ENCODE measurements at regions not wholly inside any gene's neighbourhood (a gene's known extent, or its start where the extent isn't known, plus 50 kb on each side); places are given as distances from the start of the nearest gene placed in this dataset.

DNA sequence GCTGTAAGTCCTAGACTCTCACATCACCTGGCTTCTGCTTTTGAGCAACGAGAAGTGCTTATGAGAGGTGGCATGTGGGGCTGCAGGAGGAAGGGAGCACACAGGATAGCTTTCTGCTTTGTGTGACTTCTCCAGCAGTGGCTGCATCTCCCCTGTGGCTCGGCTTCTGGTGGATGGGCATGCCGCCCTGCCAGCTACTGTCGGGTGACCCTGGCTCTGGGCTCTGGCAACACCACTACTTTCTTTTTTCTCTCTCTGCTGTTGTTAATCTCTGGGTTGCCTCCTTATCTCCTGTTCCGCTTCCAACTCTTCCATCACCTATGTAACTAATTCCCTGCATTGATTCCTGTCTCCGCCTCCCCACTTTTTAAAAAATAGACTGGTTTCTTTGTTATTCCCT lies 209.1 kb upstream of the DAAM1 start:
- Histone ChIP-seq H2AFZ (ENCODE audit: control insufficient read depth, low read length) (no peak overlapping the region), H3K27ac (ENCODE audit: control insufficient read depth, insufficient read depth, low read length) (no peak overlapping the region), H3K27me3 (ENCODE audit: control insufficient read depth, extremely low read depth, insufficient read depth, low read length) (peaks cover 2% of the 10 kb centered on the region), H3K9ac (ENCODE audit: control insufficient read depth, extremely low read depth, insufficient read depth, low read length) (no peak overlapping the region), H3K4me3 (ENCODE audit: control insufficient read depth in 2 of 3, extremely low read depth in 1 of 3, insufficient read depth in 2 of 3, low read depth in 1 of 3, low read length in 3 of 3) (no peak overlapping the region), H4K20me1 (ENCODE audit: control insufficient read depth, extremely low read depth, insufficient read depth, low read length) (no peaks in the 10 kb centered on the region), H3K4me2 (ENCODE audit: control insufficient read depth, extremely low read depth, insufficient read depth, low read depth, low read length) (no peak overlapping the region), H3K9me1 (ENCODE audit: control insufficient read depth, extremely low read depth, insufficient read depth, low read length) (no peaks in the 10 kb centered on the region), H3K36me3 (ENCODE audit: control insufficient read depth in 2 of 2, extremely low read depth in 1 of 2, insufficient read depth in 2 of 2, low read length in 2 of 2) (no peaks in the 10 kb centered on the region), H3K9me3 (ENCODE audit: control insufficient read depth, low read depth, low read length) (no peaks in the 10 kb centered on the region), H3K79me2 (ENCODE audit: control insufficient read depth, insufficient read depth, low read length) (no peaks in the 10 kb centered on the region), H3K4me1 (ENCODE audit: control insufficient read depth, extremely low read depth, insufficient read depth, low read length) (no peaks in the 10 kb centered on the region)
- DNase-seq (ENCODE audit: low read depth, low spot score) (no peak), FAIRE-seq (no peak)
- TF ChIP-seq, protein P1, sequence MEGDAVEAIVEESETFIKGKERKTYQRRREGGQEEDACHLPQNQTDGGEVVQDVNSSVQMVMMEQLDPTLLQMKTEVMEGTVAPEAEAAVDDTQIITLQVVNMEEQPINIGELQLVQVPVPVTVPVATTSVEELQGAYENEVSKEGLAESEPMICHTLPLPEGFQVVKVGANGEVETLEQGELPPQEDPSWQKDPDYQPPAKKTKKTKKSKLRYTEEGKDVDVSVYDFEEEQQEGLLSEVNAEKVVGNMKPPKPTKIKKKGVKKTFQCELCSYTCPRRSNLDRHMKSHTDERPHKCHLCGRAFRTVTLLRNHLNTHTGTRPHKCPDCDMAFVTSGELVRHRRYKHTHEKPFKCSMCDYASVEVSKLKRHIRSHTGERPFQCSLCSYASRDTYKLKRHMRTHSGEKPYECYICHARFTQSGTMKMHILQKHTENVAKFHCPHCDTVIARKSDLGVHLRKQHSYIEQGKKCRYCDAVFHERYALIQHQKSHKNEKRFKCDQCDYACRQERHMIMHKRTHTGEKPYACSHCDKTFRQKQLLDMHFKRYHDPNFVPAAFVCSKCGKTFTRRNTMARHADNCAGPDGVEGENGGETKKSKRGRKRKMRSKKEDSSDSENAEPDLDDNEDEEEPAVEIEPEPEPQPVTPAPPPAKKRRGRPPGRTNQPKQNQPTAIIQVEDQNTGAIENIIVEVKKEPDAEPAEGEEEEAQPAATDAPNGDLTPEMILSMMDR (optimal IDR thresholded peaks at IDR 0.05 in 1 of 3, IDR thresholded peaks at IDR 0.05 in 1 of 3, conservative IDR thresholded peaks at IDR 0.05 in 1 of 3; ENCODE audit: extremely low read depth in 1 of 3, insufficient read depth in 2 of 3, low read length in 3 of 3) = no peak
- TF ChIP-seq EZH2 (IDR thresholded peaks at IDR 0.05; ENCODE audit: low read length) = no peak
- dilution Hi-C loops (cut with MboI; ENCODE audit: extremely low pct_ligation_motif_present, low sequenced_read_pairs) = no loop called here

DNA sequence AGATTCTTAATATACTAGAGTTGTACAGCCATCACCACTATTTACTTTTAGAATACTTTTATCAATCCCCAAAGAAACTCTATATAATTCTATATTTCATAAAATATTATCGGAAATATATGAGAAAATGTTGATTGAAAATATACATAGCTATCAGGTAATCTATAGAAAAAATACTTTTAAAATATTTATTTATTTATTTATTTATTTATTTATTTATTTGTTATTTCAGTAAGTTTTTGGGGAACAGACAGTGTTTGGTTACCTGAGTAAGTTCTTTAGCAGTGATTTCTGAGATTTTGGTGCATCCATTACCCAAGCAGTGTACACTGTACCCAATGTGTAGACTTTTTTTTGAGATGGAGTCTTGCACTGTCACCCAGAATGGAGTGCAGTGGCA lies 206.6 kb upstream of the DAAM1 start:
- Histone ChIP-seq H3K4me1 (ENCODE audit: control insufficient read depth, extremely low read depth, insufficient read depth, low read length) (no peaks in the 10 kb centered on the region), H3K4me3 (ENCODE audit: control insufficient read depth in 2 of 3, extremely low read depth in 1 of 3, insufficient read depth in 2 of 3, low read depth in 1 of 3, low read length in 3 of 3) (no peak overlapping the region), H3K9me3 (ENCODE audit: control insufficient read depth, low read depth, low read length) (no peaks in the 10 kb centered on the region), H3K9ac (ENCODE audit: control insufficient read depth, extremely low read depth, insufficient read depth, low read length) (no peak overlapping the region), H2AFZ (ENCODE audit: control insufficient read depth, low read length) (no peak overlapping the region), H3K4me2 (ENCODE audit: control insufficient read depth, extremely low read depth, insufficient read depth, low read depth, low read length) (no peak overlapping the region), H3K79me2 (ENCODE audit: control insufficient read depth, insufficient read depth, low read length) (no peaks in the 10 kb centered on the region), H4K20me1 (ENCODE audit: control insufficient read depth, extremely low read depth, insufficient read depth, low read length) (no peaks in the 10 kb centered on the region), H3K9me1 (ENCODE audit: control insufficient read depth, extremely low read depth, insufficient read depth, low read length) (no peaks in the 10 kb centered on the region), H3K36me3 (ENCODE audit: control insufficient read depth in 2 of 2, extremely low read depth in 1 of 2, insufficient read depth in 2 of 2, low read length in 2 of 2) (no peaks in the 10 kb centered on the region), H3K27me3 (ENCODE audit: control insufficient read depth, extremely low read depth, insufficient read depth, low read length) (peaks cover 2% of the 10 kb centered on the region), H3K27ac (ENCODE audit: control insufficient read depth, insufficient read depth, low read length) (no peak overlapping the region)
- FAIRE-seq (no peak), DNase-seq (ENCODE audit: low read depth, low spot score) (no peak)
- TF ChIP-seq, protein P1 (optimal IDR thresholded peaks at IDR 0.05 in 1 of 3, IDR thresholded peaks at IDR 0.05 in 1 of 3, conservative IDR thresholded peaks at IDR 0.05 in 1 of 3; ENCODE audit: extremely low read depth in 1 of 3, insufficient read depth in 2 of 3, low read length in 3 of 3) = no peak
- no peak for TF ChIP-seq EZH2 (IDR thresholded peaks at IDR 0.05; ENCODE audit: low read length)
- dilution Hi-C loops (cut with MboI; ENCODE audit: extremely low pct_ligation_motif_present, low sequenced_read_pairs) = no loop called here

All from keratinocyte (primary cell).